IMR-90 (cell line): ENCODE measurements at regions not wholly inside any gene's neighbourhood (a gene's known extent, or its start where the extent isn't known, plus 50 kb on each side); places are given as distances from the start of the nearest gene placed in this dataset.

Experiments used
- ATAC-seq: fragments of 200-7000 bp; cut with Tn5 transposase; 2 replicates; pipeline ENCODE4 v1.9.1; 2020; ENCODE audit warnings: low read depth, mild to moderate bottlenecking, moderate library complexity
- BruUV-seq: library from RNA; stranded (reverse); fragments of 400-500 nt; replicated peaks from 2 replicates; lab custom pipeline; 2021; lab: Mats Ljungman, UMichigan
- CTCF ChIA-PET: fragments of 300-600 bp; formaldehyde crosslinking; extraction: SDS; loops from one replicate; lab custom pipeline; 2021; ENCODE audit warnings: antibody characterized with exemption; lab: Yijun Ruan, JAX
- POLR2A ChIA-PET: fragments of 300-600 bp; sonication (Branson Sonifier 250); formaldehyde crosslinking; loops from one replicate; lab custom pipeline; 2022; ENCODE audit warnings: antibody characterized with exemption; ENCODE audit not compliant: unreplicated experiment; lab: Charles Lee
- DNase-seq: peaks from one replicate; pipeline ENCODE4 v3.0.0; 2013
- H2AFZ ChIP-seq: replicated peaks from 2 replicates; pipeline ENCODE3; 2013; ENCODE audit warnings: low read length, mild to moderate bottlenecking; ENCODE audit not compliant: poor library complexity
- H2AK5ac ChIP-seq: 2 replicates; pipeline ENCODE4 v1.6.1; 2013; ENCODE audit warnings: low read depth, low read length, inconsistent platforms
- H2AK9ac ChIP-seq: replicated peaks from 2 replicates; pipeline ENCODE3; 2013; ENCODE audit warnings: mild to moderate bottlenecking, low read depth, low read length, moderate library complexity; ENCODE audit not compliant: poor library complexity
- H2BK120ac ChIP-seq: 2 replicates; pipeline ENCODE4 v1.6.1; 2013; ENCODE audit warnings: low read depth, low read length, inconsistent platforms
- H2BK15ac ChIP-seq: 3 replicates; pipeline ENCODE4 v1.6.1; 2013; ENCODE audit warnings: low read depth, low read length, inconsistent platforms
- H2BK20ac ChIP-seq: 2 replicates; pipeline ENCODE4 v1.6.1; 2013; ENCODE audit warnings: low read depth, mild to moderate bottlenecking, inconsistent platforms, low read length, moderate library complexity
- H2BK5ac ChIP-seq: 2 replicates; pipeline ENCODE4 v1.6.1; 2013; ENCODE audit warnings: mild to moderate bottlenecking, low read depth, low read length, inconsistent platforms; ENCODE audit not compliant: poor library complexity, severe bottlenecking
- H3K14ac ChIP-seq: replicated peaks from 2 replicates; pipeline ENCODE4 v1.6.1; 2013; ENCODE audit warnings: low read depth, low read length, inconsistent platforms
- H3K18ac ChIP-seq: 2 replicates; pipeline ENCODE4 v1.6.1; 2013; ENCODE audit warnings: low read depth, low read length, control low read depth
- H3K23ac ChIP-seq: 2 replicates; pipeline ENCODE4 v1.6.1; 2013; ENCODE audit warnings: low read depth, low read length, inconsistent platforms
- H3K27ac ChIP-seq: 2 replicates; pipeline ENCODE4 v1.5.1; 2013; ENCODE audit warnings: mild to moderate bottlenecking, control low read depth, low read length; ENCODE audit not compliant: insufficient read depth
- H3K27me3 ChIP-seq: 2 replicates; pipeline ENCODE4 v1.6.1; 2013; ENCODE audit warnings: low read length; ENCODE audit not compliant: control insufficient read depth, insufficient read depth
- H3K36me3 ChIP-seq: 2 replicates; pipeline ENCODE4 v1.6.1; 2013; ENCODE audit warnings: low read length, mixed read lengths; ENCODE audit not compliant: control insufficient read depth, insufficient read depth
- H3K4ac ChIP-seq: 2 replicates; pipeline ENCODE4 v1.6.1; 2013; ENCODE audit warnings: low read depth, low read length, inconsistent platforms
- H3K4me1 ChIP-seq: 2 replicates; pipeline ENCODE4 v1.6.1; 2013; ENCODE audit warnings: low read length, mixed read lengths; ENCODE audit not compliant: control insufficient read depth, insufficient read depth
- H3K4me2 ChIP-seq: 2 replicates; pipeline ENCODE4 v1.6.1; 2013; ENCODE audit warnings: low read depth, mild to moderate bottlenecking, control low read depth, low read length, moderate library complexity
- H3K4me3 ChIP-seq: 2 replicates; pipeline ENCODE4 v1.5.1; 2013; ENCODE audit warnings: low read depth, mild to moderate bottlenecking, control low read depth, low read length, moderate library complexity; ENCODE audit not compliant: insufficient read depth
- H3K56ac ChIP-seq: 2 replicates; pipeline ENCODE4 v1.6.1; 2013; ENCODE audit warnings: low read length, inconsistent platforms; ENCODE audit not compliant: insufficient read depth; ENCODE audit errors: extremely low read depth
- H3K79me1 ChIP-seq, 2 experiments: 2 replicates each; pipeline ENCODE4 v1.6.1; 2013; ENCODE audit warnings: low read length in 2 of 2, inconsistent platforms in 1 of 2, low read depth in 1 of 2
- H3K9ac ChIP-seq: 2 replicates; pipeline ENCODE4 v1.6.1; 2013; ENCODE audit warnings: low read depth, low read length, control low read depth
- H3K9me1 ChIP-seq: 2 replicates; pipeline ENCODE4 v1.6.1; 2013; ENCODE audit warnings: low read length, inconsistent platforms; ENCODE audit not compliant: insufficient read depth
- H3K9me3 ChIP-seq: 2 replicates; pipeline ENCODE4 v1.6.1; 2013; ENCODE audit warnings: low read length; ENCODE audit not compliant: control insufficient read depth, insufficient read depth
- H4K20me1 ChIP-seq: 2 replicates; pipeline ENCODE4 v1.6.1; 2013; ENCODE audit warnings: low read length, inconsistent platforms; ENCODE audit not compliant: insufficient read depth
- H4K5ac ChIP-seq: 2 replicates; pipeline ENCODE4 v1.6.1; 2013; ENCODE audit warnings: mild to moderate bottlenecking, low read depth, low read length, control low read depth
- H4K8ac ChIP-seq, 2 experiments: 2 replicates each; pipeline ENCODE4 v1.6.1; 2013; ENCODE audit warnings: low read depth in 2 of 2, low read length in 2 of 2, control low read depth in 1 of 2, inconsistent platforms in 1 of 2
- H4K91ac ChIP-seq: 2 replicates; pipeline ENCODE4 v1.6.1; 2013; ENCODE audit warnings: low read depth, low read length, inconsistent platforms; ENCODE audit not compliant: insufficient read depth
- SMC3 ChIP-seq: fragments of 150-350 bp; IDR thresholded peaks from 2 replicates; pipeline ENCODE4 v1.6.1; 2016; ENCODE audit warnings: low read depth, mild to moderate bottlenecking, antibody characterized with exemption, low read length, moderate library complexity
- WGBS, 2 experiments: methylation state at CpG; one replicate each; pipeline versions ENCODE4 v1.1.5 to v1.1.7; 2013; ENCODE audit warnings: missing lambda C conversion rate in 2 of 2; ENCODE audit not compliant: insufficient read length in 1 of 2; ENCODE audit errors: extremely low coverage in 2 of 2; 5-methylcytosine and 5-hydroxymethylcytosine counted together
- dilution Hi-C: fragments of 300-500 bp; cut with HindIII; formaldehyde crosslinking; loops from one replicate; pipeline ENCODE4 v1.14.3; 2018; ENCODE audit warnings: low sequenced_read_pairs; ENCODE audit not compliant: unreplicated experiment
- in situ Hi-C: fragments of 300-500 bp; cut with MboI; formaldehyde crosslinking; loops from 3 replicates; pipeline ENCODE4 v1.14.3; 2019; ENCODE audit warnings: low sequenced_read_pairs, inconsistent platforms, mixed read lengths
- intact Hi-C: fragments of 100-400 bp; cut with micrococcal nuclease; formaldehyde crosslinking; loops from 2 replicates; pipeline ENCODE4 v1.10.0; 2022

GRCh38 chr2:58911877-58912276 is 670.8 kb upstream of the FANCL start:
- H3K9me1 ChIP-seq: no peaks in the 10 kb centered on the region
- H4K8ac ChIP-seq: no peak overlapping the region
- H4K5ac ChIP-seq: no peak overlapping the region
- no peak overlapping the region for H3K14ac ChIP-seq
- no peak overlapping the region for H2AK9ac ChIP-seq
- no peaks in the 10 kb centered on the region for H3K9me3 ChIP-seq
- H4K91ac ChIP-seq: no peak overlapping the region
- no peak overlapping the region for H2AFZ ChIP-seq
- no peaks in the 10 kb centered on the region; the same call in 1 of the 2 replicates for H3K27me3 ChIP-seq
- no peak overlapping the region for H3K4ac ChIP-seq
- no peak overlapping the region for H3K27ac ChIP-seq
- BruUV-seq: no TSS peak
- no peak overlapping the region for H3K4me2 ChIP-seq
- no peaks in the 10 kb centered on the region for H3K36me3 ChIP-seq
- no peak overlapping the region for H3K9ac ChIP-seq
- H3K4me1 ChIP-seq: peaks cover 2% of the 10 kb centered on the region; the same call in 1 of the 2 replicates
- no peak overlapping the region for H2BK5ac ChIP-seq
- no peak for TF ChIP-seq SMC3
- H2AK5ac ChIP-seq: no peak overlapping the region
- no peak overlapping the region for H2BK15ac ChIP-seq
- H3K56ac ChIP-seq: no peak overlapping the region
- ChIA-PET POLR2A (no interaction called here), CTCF (no interaction called here)
- no peak for DNase-seq
- ATAC-seq: no peak
- H3K4me3 ChIP-seq: no peak overlapping the region
- no peak overlapping the region for H2BK20ac ChIP-seq
- H3K18ac ChIP-seq: no peak overlapping the region; the same call in 1 of the 2 replicates
- H2BK120ac ChIP-seq: no peak overlapping the region
- no CpG with 5 or more reads among the region's 1 CpG for WGBS, 2 experiments
- no peaks in the 10 kb centered on the region for H4K20me1 ChIP-seq
- no peak overlapping the region for H3K23ac ChIP-seq
- H3K79me1 ChIP-seq: no peaks in the 10 kb centered on the region
- in situ Hi-C loops: no loop called here
- intact Hi-C loops: no loop called here
- dilution Hi-C loops: no loop called here
